Right renal cortex interstitium (tissue), 3 donors: ENCODE measurements at regions not wholly inside any gene's neighbourhood (a gene's known extent, or its start where the extent isn't known, plus 50 kb on each side); places are given as distances from the start of the nearest gene placed in this dataset.
"Not testable (repeated sequence)": the region's sequence is repeated elsewhere in the genome, so short reads cannot be mapped to it uniquely, and the experiment has no call there.

Source experiments
- DNase-seq, 3 donors: peaks; one replicate each; pipeline ENCODE4 v3.0.0-alpha.2; 2013; ENCODE audit warnings: low read depth in 3 of 3, low spot score in 2 of 3

GRCh38 chr18:59980188-59980637 is 80.4 kb downstream of the PMAIP1 start:
- no peak for DNase-seq

GRCh38 chr18:59971871-59972428 is 72.2 kb downstream of the PMAIP1 start:
- DNase-seq: no peak

GRCh38 chr18:59971144-59971543 is 71.3 kb downstream of the PMAIP1 start:
- not testable (repeated sequence) for DNase-seq

- not testable (repeated sequence) for DNase-seq
Observed at GRCh38 chr18:59969477-59970028, 69.8 kb downstream of the PMAIP1 start.

- no peak for DNase-seq
Observed at GRCh38 chr18:59968583-59968982, 68.8 kb downstream of the PMAIP1 start.

GRCh38 chr18:59967878-59968277 is 68.1 kb downstream of the PMAIP1 start:
- no peak for DNase-seq

- no peak for DNase-seq
Observed at GRCh38 chr18:59966913-59967312, 67.1 kb downstream of the PMAIP1 start.

- DNase-seq: no peak
Observed at GRCh38 chr18:59963229-59963628, 63.4 kb downstream of the PMAIP1 start.

- no peak for DNase-seq
Observed at GRCh38 chr18:59961070-59961469, 61.3 kb downstream of the PMAIP1 start.

GRCh38 chr18:59960272-59960671 is 60.5 kb downstream of the PMAIP1 start:
- DNase-seq: no peak

GRCh38 chr18:59959606-59960005 is 59.8 kb downstream of the PMAIP1 start:
- DNase-seq: no peak

GRCh38 chr18:59959073-59959472 is 59.3 kb downstream of the PMAIP1 start:
- no peak for DNase-seq

GRCh38 chr18:59957957-59958356 is 58.2 kb downstream of the PMAIP1 start:
- DNase-seq: peak in 1 of 3 donors; percentile 44

- no peak for DNase-seq
Observed at GRCh38 chr18:59954755-59955156, 55.0 kb downstream of the PMAIP1 start.

GRCh38 chr18:59954241-59954640 is 54.4 kb downstream of the PMAIP1 start:
- no peak for DNase-seq
